HepG2 (cell line): ENCODE measurements at regions not wholly inside any gene's neighbourhood (a gene's known extent, or its start where the extent isn't known, plus 50 kb on each side); places are given as distances from the start of the nearest gene placed in this dataset.

Experiments used
- ASH2L ChIP-seq: fragments of 300-600, 200-600 bp; sonication (generic); IDR thresholded peaks from 2 replicates; pipeline ENCODE4 v1.7.0; 2017; ENCODE audit warnings: low read depth, mild to moderate bottlenecking, moderate library complexity, mixed read lengths, low read length; ENCODE audit not compliant: insufficient read length
- CCAR2 ChIP-seq: fragments of 200-400 bp; formaldehyde crosslinking; optimal IDR thresholded peaks from 2 replicates; pipeline ENCODE3; 2018; ENCODE audit warnings: low read depth, mild to moderate bottlenecking, low read length, moderate library complexity
- GATAD1 ChIP-seq: IDR thresholded peaks from 2 replicates; pipeline ENCODE4 v1.6.1; 2016; ENCODE audit warnings: missing genetic modification reagents, missing compliant biosample characterization
- KLF13 ChIP-seq: sonication (generic); formaldehyde crosslinking; IDR thresholded peaks from 2 replicates; pipeline ENCODE4 v1.4.0; 2020; ENCODE audit warnings: mild to moderate bottlenecking, missing genetic modification reagents
- LCORL ChIP-seq, 2 experiments: fragments of 450-650 bp in 1 of 2; sonication (generic) in 1 of 2; formaldehyde crosslinking in 1 of 2; IDR thresholded peaks; 2 replicates each; pipeline versions ENCODE4 v1.5.0 to v1.6.1; 2017 to 2020; ENCODE audit warnings: antibody characterized with exemption in 1 of 2, missing genetic modification reagents in 1 of 2
- NAIF1 ChIP-seq: sonication (generic); formaldehyde crosslinking; IDR thresholded peaks from 2 replicates; pipeline ENCODE4 v1.5.0; 2020; ENCODE audit warnings: mild to moderate bottlenecking, missing genetic modification reagents, borderline replicate concordance
- NFE2L1 ChIP-seq: sonication (generic); formaldehyde crosslinking; IDR thresholded peaks from 2 replicates; pipeline ENCODE4 v1.4.0; 2020; ENCODE audit warnings: missing genetic modification reagents, mild to moderate bottlenecking, borderline replicate concordance
- NFYC ChIP-seq: IDR thresholded peaks from 2 replicates; pipeline ENCODE4 v1.6.1; 2016; ENCODE audit warnings: missing genetic modification reagents, missing compliant biosample characterization
- SP140L ChIP-seq: sonication (generic); formaldehyde crosslinking; IDR thresholded peaks from 2 replicates; pipeline ENCODE4 v1.4.0; 2020; ENCODE audit warnings: missing genetic modification reagents, borderline replicate concordance
- SRY ChIP-seq: sonication (generic); formaldehyde crosslinking; IDR thresholded peaks from 2 replicates; pipeline ENCODE4 v1.8.0; 2022; ENCODE audit warnings: mild to moderate bottlenecking, missing genetic modification reagents
- TGIF2 ChIP-seq: IDR thresholded peaks from 2 replicates; pipeline ENCODE4 v1.6.1; 2016; ENCODE audit warnings: control low read depth, missing compliant biosample characterization
- ZBTB3 ChIP-seq: sonication (generic); formaldehyde crosslinking; IDR thresholded peaks from 2 replicates; pipeline ENCODE4 v1.4.0; 2020; ENCODE audit warnings: low read depth, mild to moderate bottlenecking, moderate library complexity, missing genetic modification reagents, borderline replicate concordance
- ZNF292 ChIP-seq: sonication (generic); formaldehyde crosslinking; IDR thresholded peaks from 2 replicates; pipeline ENCODE4 v1.8.1; 2022; ENCODE audit warnings: mild to moderate bottlenecking, low read depth, missing genetic modification reagents, borderline replicate concordance
- ZNF441 ChIP-seq: sonication (generic); formaldehyde crosslinking; IDR thresholded peaks from 2 replicates; pipeline ENCODE4 v1.7.0; 2021; ENCODE audit warnings: missing genetic modification reagents, borderline replicate concordance
- ZNF746 ChIP-seq: sonication (generic); formaldehyde crosslinking; IDR thresholded peaks from 2 replicates; pipeline ENCODE4 v1.8.0; 2022; ENCODE audit warnings: mild to moderate bottlenecking, missing genetic modification reagents
- ZNF792 ChIP-seq: IDR thresholded peaks from 2 replicates; pipeline ENCODE4 v1.6.1; 2016
- ZSCAN25 ChIP-seq: sonication (generic); formaldehyde crosslinking; IDR thresholded peaks from 2 replicates; pipeline ENCODE4 v1.8.0; 2022; ENCODE audit warnings: mild to moderate bottlenecking, missing genetic modification reagents
- TF ChIP-seq, protein P1 (sequence below), 2 experiments: fragments of 450-650 bp in 1 of 2; sonication (generic) in 1 of 2; formaldehyde crosslinking in 1 of 2; IDR thresholded peaks; 2 replicates each; pipeline versions ENCODE4 v1.6.1 to v1.8.0; 2016 to 2022; ENCODE audit warnings: antibody characterized with exemption in 1 of 2, mild to moderate bottlenecking in 1 of 2, missing genetic modification reagents in 1 of 2
- TF ChIP-seq, protein P2 (sequence below): sonication (generic); formaldehyde crosslinking; IDR thresholded peaks from 2 replicates; pipeline ENCODE4 v1.4.0; 2020; ENCODE audit warnings: missing genetic modification reagents

DNA sequence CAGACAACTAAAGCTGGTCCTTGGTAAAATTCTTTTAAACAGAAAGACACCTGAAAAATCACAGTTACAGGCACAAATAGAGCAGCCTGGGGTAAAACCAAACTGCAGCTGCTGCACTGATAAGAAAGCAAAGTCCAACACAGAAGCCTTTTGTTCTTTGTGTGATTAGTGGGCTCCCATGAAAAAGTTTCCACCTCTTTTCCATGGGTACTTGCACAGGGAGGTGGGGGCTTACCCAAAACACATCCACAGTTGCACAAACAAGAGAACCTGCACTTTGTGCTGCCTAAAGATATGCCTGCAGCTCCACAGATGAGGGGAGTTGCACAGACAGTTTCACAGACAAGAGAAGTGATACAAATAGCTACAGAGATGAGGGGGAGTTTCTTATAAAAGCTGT is 106.7 kb upstream of the SLC5A9 start (continued):
- TF ChIP-seq, protein P1, sequence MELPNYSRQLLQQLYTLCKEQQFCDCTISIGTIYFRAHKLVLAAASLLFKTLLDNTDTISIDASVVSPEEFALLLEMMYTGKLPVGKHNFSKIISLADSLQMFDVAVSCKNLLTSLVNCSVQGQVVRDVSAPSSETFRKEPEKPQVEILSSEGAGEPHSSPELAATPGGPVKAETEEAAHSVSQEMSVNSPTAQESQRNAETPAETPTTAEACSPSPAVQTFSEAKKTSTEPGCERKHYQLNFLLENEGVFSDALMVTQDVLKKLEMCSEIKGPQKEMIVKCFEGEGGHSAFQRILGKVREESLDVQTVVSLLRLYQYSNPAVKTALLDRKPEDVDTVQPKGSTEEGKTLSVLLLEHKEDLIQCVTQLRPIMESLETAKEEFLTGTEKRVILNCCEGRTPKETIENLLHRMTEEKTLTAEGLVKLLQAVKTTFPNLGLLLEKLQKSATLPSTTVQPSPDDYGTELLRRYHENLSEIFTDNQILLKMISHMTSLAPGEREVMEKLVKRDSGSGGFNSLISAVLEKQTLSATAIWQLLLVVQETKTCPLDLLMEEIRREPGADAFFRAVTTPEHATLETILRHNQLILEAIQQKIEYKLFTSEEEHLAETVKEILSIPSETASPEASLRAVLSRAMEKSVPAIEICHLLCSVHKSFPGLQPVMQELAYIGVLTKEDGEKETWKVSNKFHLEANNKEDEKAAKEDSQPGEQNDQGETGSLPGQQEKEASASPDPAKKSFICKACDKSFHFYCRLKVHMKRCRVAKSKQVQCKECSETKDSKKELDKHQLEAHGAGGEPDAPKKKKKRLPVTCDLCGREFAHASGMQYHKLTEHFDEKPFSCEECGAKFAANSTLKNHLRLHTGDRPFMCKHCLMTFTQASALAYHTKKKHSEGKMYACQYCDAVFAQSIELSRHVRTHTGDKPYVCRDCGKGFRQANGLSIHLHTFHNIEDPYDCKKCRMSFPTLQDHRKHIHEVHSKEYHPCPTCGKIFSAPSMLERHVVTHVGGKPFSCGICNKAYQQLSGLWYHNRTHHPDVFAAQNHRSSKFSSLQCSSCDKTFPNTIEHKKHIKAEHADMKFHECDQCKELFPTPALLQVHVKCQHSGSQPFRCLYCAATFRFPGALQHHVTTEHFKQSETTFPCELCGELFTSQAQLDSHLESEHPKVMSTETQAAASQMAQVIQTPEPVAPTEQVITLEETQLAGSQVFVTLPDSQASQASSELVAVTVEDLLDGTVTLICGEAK (IDR thresholded peaks at IDR 0.05), result no peak
- TF ChIP-seq, protein P1 (CRISPR knock-in tag; IDR thresholded peaks at IDR 0.05), result no peak
- TF ChIP-seq TGIF2 (CRISPR knock-in tag) (no peak), ZNF746 (no peak), ZSCAN25 (CRISPR knock-in tag) (no peak), ZBTB3 (CRISPR knock-in tag) (no peak), NAIF1 (CRISPR knock-in tag) (no peak), NFYC (CRISPR knock-in tag) (no peak), SRY (no peak), KLF13 (CRISPR knock-in tag) (no peak), LCORL (IDR thresholded peaks at IDR 0.05) (peak; percentile 72), LCORL (CRISPR knock-in tag; IDR thresholded peaks at IDR 0.05) (peak; percentile 95), ZNF792 (CRISPR knock-in tag) (no peak), ZNF441 (no peak), SP140L (no peak), NFE2L1 (CRISPR knock-in tag) (no peak), ZNF292 (CRISPR knock-in tag) (peak; percentile 88; the same call in 1 of the 2 replicates), ASH2L (peak; percentile 66), CCAR2 (no peak), GATAD1 (CRISPR knock-in tag) (no peak)
- TF ChIP-seq, protein P2, sequence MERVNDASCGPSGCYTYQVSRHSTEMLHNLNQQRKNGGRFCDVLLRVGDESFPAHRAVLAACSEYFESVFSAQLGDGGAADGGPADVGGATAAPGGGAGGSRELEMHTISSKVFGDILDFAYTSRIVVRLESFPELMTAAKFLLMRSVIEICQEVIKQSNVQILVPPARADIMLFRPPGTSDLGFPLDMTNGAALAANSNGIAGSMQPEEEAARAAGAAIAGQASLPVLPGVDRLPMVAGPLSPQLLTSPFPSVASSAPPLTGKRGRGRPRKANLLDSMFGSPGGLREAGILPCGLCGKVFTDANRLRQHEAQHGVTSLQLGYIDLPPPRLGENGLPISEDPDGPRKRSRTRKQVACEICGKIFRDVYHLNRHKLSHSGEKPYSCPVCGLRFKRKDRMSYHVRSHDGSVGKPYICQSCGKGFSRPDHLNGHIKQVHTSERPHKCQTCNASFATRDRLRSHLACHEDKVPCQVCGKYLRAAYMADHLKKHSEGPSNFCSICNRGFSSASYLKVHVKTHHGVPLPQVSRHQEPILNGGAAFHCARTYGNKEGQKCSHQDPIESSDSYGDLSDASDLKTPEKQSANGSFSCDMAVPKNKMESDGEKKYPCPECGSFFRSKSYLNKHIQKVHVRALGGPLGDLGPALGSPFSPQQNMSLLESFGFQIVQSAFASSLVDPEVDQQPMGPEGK, result peak; percentile 95
